Heart left ventricle (tissue), 13 donors: ENCODE measurements at regions not wholly inside any gene's neighbourhood (a gene's known extent, or its start where the extent isn't known, plus 50 kb on each side); places are given as distances from the start of the nearest gene placed in this dataset.

Experiments used
- POLR2A ChIP-seq, 2 donors: fragments of 450-650 bp; IDR thresholded peaks; one replicate each; pipeline ENCODE4 v1.6.1; 2017; ENCODE audit warnings: antibody characterized with exemption in 2 of 2, mild to moderate bottlenecking in 2 of 2, moderate library complexity in 2 of 2
- TF ChIP-seq, protein P1 (sequence below), 12 donors: fragments of 200-600 bp; sonication (generic) in 4 of 12; IDR thresholded peaks; one replicate each; pipeline versions ENCODE4 v1.5.0 to v1.8.0; 2018 to 2022; ENCODE audit warnings: antibody characterized with exemption in 12 of 12, mild to moderate bottlenecking in 5 of 12
- donor health status: ischemic (EF 13 %, LVEDD 7.1; RV severe dilation, severe dysfunction).
- donor health status: DM: no; HTN: yes; CAD: no.
- donor health status: DM: no; HTN: no; CAD: no.
- donor health status: ischemic (EF 25% LVEDD 6.9; RV normal size, moderate dysfunction).
- donor health status: ischemic (EF 25% LVEDD 5.7; RV mildly dilated, moderate dysfunction).
- donor health status: ischemic (EF 35%, LVEDD 5.7; RV mildly dilated, moderate dysfunction).
- donor health status: nonischemic (EF 11% LVEDD 7.7; RV severe dilation, severe dysfunction).
- donor health status: DM: yes; HTN: yes; CAD: no.
- donor health status: PGD.
- donor health status: ischemic (EF 29% LVEDD 5.4; RV normal size, mild dysfunction).
- donor health status: nonischemic (EF 23%, LVEDD 6.1; RV moderate dilation, normal function).

DNA sequence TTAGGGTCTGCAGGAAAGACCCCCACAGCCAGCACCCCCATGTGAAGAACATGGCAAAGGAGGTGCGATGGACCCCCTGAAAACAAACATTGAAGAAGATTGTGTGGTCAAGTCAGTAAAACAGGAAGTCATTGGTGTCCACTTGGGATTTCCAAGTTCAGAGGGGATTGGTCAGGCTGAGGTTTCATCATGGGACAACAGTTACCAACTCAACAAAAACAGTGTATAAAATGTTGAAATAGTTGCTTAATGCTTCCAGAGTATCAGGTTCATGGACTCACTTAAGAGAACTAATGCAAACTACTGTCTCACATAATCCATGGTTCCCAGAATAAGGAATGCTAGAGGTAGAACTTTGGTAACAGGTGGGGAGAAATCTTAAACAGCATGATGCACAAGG is 115.8 kb downstream of the RBMY1A1 start:
- TF ChIP-seq, protein P1, sequence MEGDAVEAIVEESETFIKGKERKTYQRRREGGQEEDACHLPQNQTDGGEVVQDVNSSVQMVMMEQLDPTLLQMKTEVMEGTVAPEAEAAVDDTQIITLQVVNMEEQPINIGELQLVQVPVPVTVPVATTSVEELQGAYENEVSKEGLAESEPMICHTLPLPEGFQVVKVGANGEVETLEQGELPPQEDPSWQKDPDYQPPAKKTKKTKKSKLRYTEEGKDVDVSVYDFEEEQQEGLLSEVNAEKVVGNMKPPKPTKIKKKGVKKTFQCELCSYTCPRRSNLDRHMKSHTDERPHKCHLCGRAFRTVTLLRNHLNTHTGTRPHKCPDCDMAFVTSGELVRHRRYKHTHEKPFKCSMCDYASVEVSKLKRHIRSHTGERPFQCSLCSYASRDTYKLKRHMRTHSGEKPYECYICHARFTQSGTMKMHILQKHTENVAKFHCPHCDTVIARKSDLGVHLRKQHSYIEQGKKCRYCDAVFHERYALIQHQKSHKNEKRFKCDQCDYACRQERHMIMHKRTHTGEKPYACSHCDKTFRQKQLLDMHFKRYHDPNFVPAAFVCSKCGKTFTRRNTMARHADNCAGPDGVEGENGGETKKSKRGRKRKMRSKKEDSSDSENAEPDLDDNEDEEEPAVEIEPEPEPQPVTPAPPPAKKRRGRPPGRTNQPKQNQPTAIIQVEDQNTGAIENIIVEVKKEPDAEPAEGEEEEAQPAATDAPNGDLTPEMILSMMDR (IDR thresholded peaks at IDR 0.05): no peak
- TF ChIP-seq POLR2A (IDR thresholded peaks at IDR 0.05): no peak
